ENCODE measurements at regions not wholly inside any gene's neighbourhood (a gene's known extent, or its start where the extent isn't known, plus 50 kb on each side); places are given as distances from the start of the nearest gene placed in this dataset.

DNA sequence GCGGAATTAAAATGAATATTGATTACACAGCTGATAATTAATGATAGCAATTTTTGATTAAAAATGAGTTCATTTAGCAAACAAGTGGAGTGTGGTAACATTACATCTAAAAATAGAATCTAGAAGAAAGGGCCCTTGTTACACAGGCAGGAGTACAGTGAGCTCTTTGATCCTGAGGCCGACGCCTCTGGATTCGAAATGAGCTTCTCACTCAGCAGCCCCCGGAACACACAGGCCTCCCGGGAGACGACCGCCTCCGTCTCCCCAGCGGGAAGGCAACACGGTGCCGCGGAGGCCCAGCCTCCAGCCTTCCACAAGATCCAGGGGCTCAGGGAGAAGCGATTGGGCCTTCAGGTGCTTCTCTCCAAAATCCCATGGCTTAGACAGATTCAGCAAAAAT, 379.1 kb downstream of the BRD1 start:
- Histone ChIP-seq H3K9ac (ENCODE audit: low read length) (no peak overlapping the region), H3K79me2 (ENCODE audit: insufficient read depth, low read length) (no peaks in the 10 kb centered on the region), H3K27me3 (ENCODE audit: low read length) (no peaks in the 10 kb centered on the region), H3K27ac (ENCODE audit: low read depth, low read length) (no peak overlapping the region), H4K20me1 (ENCODE audit: low read depth, low read length) (no peaks in the 10 kb centered on the region), H2AFZ (ENCODE audit: low read depth, low read length, severe bottlenecking) (no peak overlapping the region), H3K4me3 (ENCODE audit: insufficient read depth, low read length, poor library complexity, severe bottlenecking) (no peak overlapping the region), H3K36me3 (ENCODE audit: low read length) (no peaks in the 10 kb centered on the region), H3K4me2 (ENCODE audit: low read depth, low read length, poor library complexity, severe bottlenecking) (no peak overlapping the region), H3F3A (ENCODE audit: insufficient read depth) (no peaks in the 10 kb centered on the region), H3K9me2 (replicated peaks; ENCODE audit: insufficient read depth, low read length) (no peaks in the 10 kb centered on the region), H3K9me3 (ENCODE audit: insufficient read depth, low read length) (no peaks in the 10 kb centered on the region)
- TF ChIP-seq EZH2phosphoT487 (conservative IDR thresholded peaks at IDR 0.05; ENCODE audit: low read length): no peak
- TF ChIP-seq, protein P1, sequence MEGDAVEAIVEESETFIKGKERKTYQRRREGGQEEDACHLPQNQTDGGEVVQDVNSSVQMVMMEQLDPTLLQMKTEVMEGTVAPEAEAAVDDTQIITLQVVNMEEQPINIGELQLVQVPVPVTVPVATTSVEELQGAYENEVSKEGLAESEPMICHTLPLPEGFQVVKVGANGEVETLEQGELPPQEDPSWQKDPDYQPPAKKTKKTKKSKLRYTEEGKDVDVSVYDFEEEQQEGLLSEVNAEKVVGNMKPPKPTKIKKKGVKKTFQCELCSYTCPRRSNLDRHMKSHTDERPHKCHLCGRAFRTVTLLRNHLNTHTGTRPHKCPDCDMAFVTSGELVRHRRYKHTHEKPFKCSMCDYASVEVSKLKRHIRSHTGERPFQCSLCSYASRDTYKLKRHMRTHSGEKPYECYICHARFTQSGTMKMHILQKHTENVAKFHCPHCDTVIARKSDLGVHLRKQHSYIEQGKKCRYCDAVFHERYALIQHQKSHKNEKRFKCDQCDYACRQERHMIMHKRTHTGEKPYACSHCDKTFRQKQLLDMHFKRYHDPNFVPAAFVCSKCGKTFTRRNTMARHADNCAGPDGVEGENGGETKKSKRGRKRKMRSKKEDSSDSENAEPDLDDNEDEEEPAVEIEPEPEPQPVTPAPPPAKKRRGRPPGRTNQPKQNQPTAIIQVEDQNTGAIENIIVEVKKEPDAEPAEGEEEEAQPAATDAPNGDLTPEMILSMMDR (IDR thresholded peaks at IDR 0.05; ENCODE audit: insufficient read depth, low read length, poor library complexity, severe bottlenecking): no peak

DNA sequence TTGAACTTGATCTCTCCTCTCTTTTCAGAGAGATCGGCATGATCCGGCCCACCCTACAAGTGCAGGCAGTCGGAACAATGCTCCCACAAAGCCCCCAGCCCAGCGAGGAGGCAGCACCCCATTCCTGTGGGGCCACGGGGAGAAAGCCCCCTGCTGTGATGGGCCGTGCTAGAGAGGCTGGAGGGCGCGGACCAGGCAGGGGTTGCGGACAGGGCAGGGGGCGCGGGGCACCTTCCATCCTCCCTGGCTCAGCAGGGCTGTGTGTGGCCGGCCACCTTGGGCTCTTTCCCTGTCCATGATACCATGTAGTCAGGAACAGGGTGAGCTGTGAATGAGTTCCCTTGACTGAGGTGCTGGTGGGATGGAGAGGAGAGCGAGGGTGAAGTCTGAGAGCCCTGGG, 379.8 kb downstream of the BRD1 start:
- Histone ChIP-seq H3K36me3 (ENCODE audit: low read length) (no peaks in the 10 kb centered on the region), H3K9me2 (replicated peaks; ENCODE audit: insufficient read depth, low read length) (no peaks in the 10 kb centered on the region), H3K27ac (ENCODE audit: low read depth, low read length) (no peak overlapping the region), H4K20me1 (ENCODE audit: low read depth, low read length) (no peaks in the 10 kb centered on the region), H3K27me3 (ENCODE audit: low read length) (no peaks in the 10 kb centered on the region), H3F3A (ENCODE audit: insufficient read depth) (no peaks in the 10 kb centered on the region), H3K4me2 (ENCODE audit: low read depth, low read length, poor library complexity, severe bottlenecking) (no peak overlapping the region), H2AFZ (ENCODE audit: low read depth, low read length, severe bottlenecking) (no peak overlapping the region), H3K9me3 (ENCODE audit: insufficient read depth, low read length) (no peaks in the 10 kb centered on the region), H3K79me2 (ENCODE audit: insufficient read depth, low read length) (no peaks in the 10 kb centered on the region), H3K9ac (ENCODE audit: low read length) (no peak overlapping the region), H3K4me3 (ENCODE audit: insufficient read depth, low read length, poor library complexity, severe bottlenecking) (no peak overlapping the region)
- TF ChIP-seq EZH2phosphoT487 (conservative IDR thresholded peaks at IDR 0.05; ENCODE audit: low read length): no peak
- TF ChIP-seq, protein P1 (IDR thresholded peaks at IDR 0.05; ENCODE audit: insufficient read depth, low read length, poor library complexity, severe bottlenecking): no peak

DNA sequence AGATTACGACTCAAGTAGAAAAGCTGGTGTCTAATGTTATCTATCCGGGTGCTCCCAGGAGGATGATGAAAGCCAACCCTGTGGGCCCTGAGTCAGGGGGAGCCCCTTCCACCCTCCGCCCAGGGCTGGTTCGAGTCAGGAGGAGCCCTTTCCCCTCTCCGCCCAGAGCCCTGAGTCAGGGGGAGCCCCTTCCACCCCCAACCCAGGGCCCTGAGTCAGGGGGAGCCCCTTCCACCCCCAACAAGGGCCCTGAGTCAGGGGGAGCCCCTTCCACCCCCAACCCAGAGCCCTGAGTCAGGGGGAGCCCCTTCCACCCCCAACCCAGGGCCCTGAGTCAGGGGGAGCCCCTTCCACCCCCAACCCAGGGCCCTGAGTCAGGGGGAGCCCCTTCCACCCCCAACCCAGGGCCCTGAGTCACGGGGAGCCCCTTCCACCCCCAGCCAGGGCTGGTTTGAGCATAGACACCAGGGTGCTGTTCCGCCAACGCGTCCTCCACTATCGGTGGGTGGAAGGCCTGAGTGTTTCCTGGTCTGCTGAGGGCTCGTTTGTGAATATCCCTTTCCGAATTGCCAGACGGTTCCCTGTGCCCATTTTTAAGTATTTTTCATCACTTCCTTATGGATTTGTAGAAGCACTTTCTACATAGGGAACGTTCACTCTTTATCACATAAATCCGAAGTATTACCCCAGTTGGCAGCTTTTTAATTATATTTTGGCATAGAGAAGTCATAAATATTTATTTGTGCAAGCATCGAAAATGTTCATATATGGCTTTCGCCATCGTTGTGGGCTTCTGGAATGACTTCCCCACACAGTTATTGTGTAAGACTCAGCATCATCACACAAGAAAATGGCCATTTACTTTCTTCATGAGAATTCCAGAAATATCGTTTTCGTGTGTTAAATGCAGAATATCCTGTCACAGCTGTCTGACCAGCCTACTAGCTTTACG, 380.6 kb downstream of the BRD1 start:
- H3K9me3 ChIP-seq (ENCODE audit: insufficient read depth, low read length): no peaks in the 10 kb centered on the region

More for the DNA sequence above, 380.6 kb downstream of the BRD1 start:
- Histone ChIP-seq H3K4me2 (ENCODE audit: low read depth, low read length, poor library complexity, severe bottlenecking) (no peak overlapping the region), H4K20me1 (ENCODE audit: low read depth, low read length) (no peaks in the 10 kb centered on the region), H3K27me3 (ENCODE audit: low read length) (no peaks in the 10 kb centered on the region), H2AFZ (ENCODE audit: low read depth, low read length, severe bottlenecking) (no peak overlapping the region), H3K36me3 (ENCODE audit: low read length) (no peaks in the 10 kb centered on the region), H3K4me3 (ENCODE audit: insufficient read depth, low read length, poor library complexity, severe bottlenecking) (no peak overlapping the region), H3K9me2 (replicated peaks; ENCODE audit: insufficient read depth, low read length) (no peaks in the 10 kb centered on the region), H3K79me2 (ENCODE audit: insufficient read depth, low read length) (no peaks in the 10 kb centered on the region), H3F3A (ENCODE audit: insufficient read depth) (no peaks in the 10 kb centered on the region), H3K27ac (ENCODE audit: low read depth, low read length) (no peak overlapping the region), H3K9ac (ENCODE audit: low read length) (no peak overlapping the region)
- TF ChIP-seq, protein P1 (IDR thresholded peaks at IDR 0.05; ENCODE audit: insufficient read depth, low read length, poor library complexity, severe bottlenecking): no peak
- no peak for TF ChIP-seq EZH2phosphoT487 (conservative IDR thresholded peaks at IDR 0.05; ENCODE audit: low read length)
